Jurkat, Clone E6-1 (cell line): ENCODE measurements at regions not wholly inside any gene's neighbourhood (a gene's known extent, or its start where the extent isn't known, plus 50 kb on each side); places are given as distances from the start of the nearest gene placed in this dataset.
"Not testable (repeated sequence)": the region's sequence is repeated elsewhere in the genome, so short reads cannot be mapped to it uniquely, and the experiment has no call there.

Experiments
- DNase-seq: peaks from one replicate; pipeline ENCODE4 v3.0.0-alpha.2; 2011; ENCODE audit warnings: low read depth, low spot score
- H3K4me3 ChIP-seq: 2 replicates; pipeline ENCODE4 v1.5.1; 2011; ENCODE audit warnings: mild to moderate bottlenecking, low read length, control low read depth, moderate library complexity

DNA sequence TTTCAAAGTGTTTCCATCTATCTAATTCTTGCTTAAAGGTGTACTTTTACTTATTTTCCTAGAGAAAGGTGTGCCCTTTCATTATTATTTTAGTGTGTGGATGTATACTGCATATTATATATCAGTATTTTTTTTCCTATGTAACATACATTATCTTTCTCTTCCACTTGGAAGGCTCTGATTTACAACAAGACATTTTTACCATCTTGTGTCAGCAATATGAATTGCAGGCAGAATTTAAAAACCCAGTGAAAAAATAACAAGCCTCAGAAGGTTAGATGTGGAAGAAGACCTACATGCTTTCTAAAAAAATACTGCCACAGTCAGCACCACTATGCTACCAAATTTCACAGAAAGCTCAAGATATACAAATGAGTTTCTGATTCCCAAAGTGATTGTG, 327.7 kb upstream of the STEAP1 start:
- H3K4me3 ChIP-seq: no peak overlapping the region
- no peak for DNase-seq

- DNase-seq: no peak
- no peak overlapping the region for H3K4me3 ChIP-seq
Observed at GRCh38 chr7:89837515-89837914, 316.8 kb upstream of the STEAP1 start.

GRCh38 chr7:89839329-89839728, 314.9 kb upstream of the STEAP1 start:
- no peak overlapping the region for H3K4me3 ChIP-seq
- DNase-seq: no peak

- DNase-seq: no peak
- H3K4me3 ChIP-seq: no peak overlapping the region
Observed at GRCh38 chr7:89845952-89846351, 308.3 kb upstream of the STEAP1 start.

GRCh38 chr7:89849052-89849451, 305.2 kb upstream of the STEAP1 start:
- DNase-seq: no peak
- no peak overlapping the region for H3K4me3 ChIP-seq

- not testable (repeated sequence) for H3K4me3 ChIP-seq, DNase-seq
Observed at GRCh38 chr7:89857053-89857452, 297.2 kb upstream of the STEAP1 start.

DNA sequence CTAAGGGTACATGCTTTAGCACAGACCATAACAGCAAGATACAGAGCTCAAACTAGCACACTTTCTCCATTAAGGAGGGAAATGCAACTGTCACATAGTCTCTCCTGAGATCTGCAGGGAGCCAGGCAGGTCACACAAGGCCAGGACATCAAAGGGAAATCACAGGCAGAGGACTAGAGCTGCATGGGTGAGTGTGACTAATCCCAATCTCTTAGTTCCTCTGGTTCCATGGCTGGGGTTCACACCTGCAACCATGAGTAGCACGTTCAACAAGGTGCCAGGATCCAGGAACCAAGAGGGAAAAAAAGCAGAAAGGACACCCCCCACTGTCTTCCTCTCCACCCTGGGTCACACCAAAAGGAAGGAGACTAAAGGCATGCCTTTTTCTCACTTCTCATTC, 296.5 kb upstream of the STEAP1 start:
- no peak for DNase-seq
- no peak overlapping the region for H3K4me3 ChIP-seq

- no peak for DNase-seq
Observed at GRCh38 chr7:89887489-89887888, 266.8 kb upstream of the STEAP1 start.

DNA sequence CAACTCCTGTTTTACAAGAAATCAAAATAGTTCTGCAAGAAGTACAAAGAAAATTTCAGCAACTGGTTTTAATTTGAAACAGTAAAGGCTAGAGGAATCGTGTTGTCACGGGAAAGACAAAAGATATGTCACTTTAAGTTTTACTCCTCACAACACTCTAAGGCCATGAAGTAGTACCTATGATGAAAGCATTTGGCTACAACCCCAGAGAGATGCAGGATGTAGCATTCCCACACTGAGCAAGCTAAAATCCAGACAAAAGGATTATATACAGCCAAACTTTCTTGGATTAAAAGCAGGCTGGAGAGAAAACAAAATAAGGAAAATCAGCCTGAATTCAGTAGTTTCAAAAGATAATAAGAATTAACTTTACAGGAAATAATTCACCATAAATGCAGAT, 245.5 kb upstream of the STEAP1 start:
- DNase-seq: no peak
- no peak overlapping the region for H3K4me3 ChIP-seq

More at GRCh38 chr7:89887489-89887888, 266.8 kb upstream of the STEAP1 start:
- H3K4me3 ChIP-seq: no peak overlapping the region

GRCh38 chr7:89914711-89915110, 239.6 kb upstream of the STEAP1 start:
- no peak overlapping the region for H3K4me3 ChIP-seq
- no peak for DNase-seq

DNA sequence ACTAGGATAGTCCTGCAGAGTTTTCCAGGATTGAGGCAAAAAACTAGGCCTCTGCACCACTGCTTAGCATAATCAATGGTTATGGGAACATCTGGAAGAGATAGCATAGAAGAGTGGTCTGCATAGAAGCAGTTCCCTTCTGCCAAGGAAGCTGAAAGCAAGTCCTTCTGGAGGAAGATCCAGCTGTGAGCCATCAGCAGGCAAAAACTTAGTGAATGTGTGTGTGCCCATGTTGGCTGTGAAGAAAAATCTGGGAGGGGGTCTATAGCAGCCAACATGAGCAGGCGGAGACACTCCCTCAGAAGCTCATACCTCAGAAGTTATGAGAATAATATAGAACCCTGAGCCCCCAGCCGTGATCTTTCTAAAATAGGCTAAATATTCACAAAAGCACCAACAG, 228.1 kb upstream of the STEAP1 start:
- DNase-seq: no peak
- H3K4me3 ChIP-seq: no peak overlapping the region

DNA sequence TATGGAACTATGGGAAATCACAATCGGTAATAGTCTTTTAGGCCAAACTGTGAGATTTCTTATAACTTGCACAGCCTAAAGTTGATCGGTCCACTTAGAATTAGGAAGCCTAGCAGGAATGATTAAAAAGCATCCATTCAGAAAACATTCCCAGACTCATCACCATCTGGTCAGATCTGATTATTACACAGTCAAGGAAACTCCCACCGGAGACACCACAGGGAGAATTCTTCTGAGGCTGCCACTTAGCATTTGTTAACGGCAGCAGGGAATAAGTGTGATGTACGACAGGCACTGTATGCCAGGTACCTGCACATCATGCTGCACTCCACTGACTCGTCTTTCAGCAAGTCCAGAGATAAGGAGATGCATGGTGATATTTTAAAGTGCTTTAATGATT, 227.6 kb upstream of the STEAP1 start:
- DNase-seq: no peak
- H3K4me3 ChIP-seq: no peak overlapping the region

- no peak overlapping the region for H3K4me3 ChIP-seq
- DNase-seq: no peak
Observed at GRCh38 chr7:89927762-89928161, 226.5 kb upstream of the STEAP1 start.

GRCh38 chr7:89928451-89928850, 225.8 kb upstream of the STEAP1 start:
- DNase-seq: no peak
- no peak overlapping the region for H3K4me3 ChIP-seq

- no peak overlapping the region for H3K4me3 ChIP-seq
- DNase-seq: no peak
Observed at GRCh38 chr7:89934101-89934500, 220.2 kb upstream of the STEAP1 start.

GRCh38 chr7:89943525-89944050, 210.7 kb upstream of the STEAP1 start:
- no peak for DNase-seq

GRCh38 chr7:89958525-89959068, 195.7 kb upstream of the STEAP1 start:
- H3K4me3 ChIP-seq: no peak overlapping the region
- no peak for DNase-seq

More at GRCh38 chr7:89943525-89944050, 210.7 kb upstream of the STEAP1 start:
- no peak overlapping the region for H3K4me3 ChIP-seq

DNA sequence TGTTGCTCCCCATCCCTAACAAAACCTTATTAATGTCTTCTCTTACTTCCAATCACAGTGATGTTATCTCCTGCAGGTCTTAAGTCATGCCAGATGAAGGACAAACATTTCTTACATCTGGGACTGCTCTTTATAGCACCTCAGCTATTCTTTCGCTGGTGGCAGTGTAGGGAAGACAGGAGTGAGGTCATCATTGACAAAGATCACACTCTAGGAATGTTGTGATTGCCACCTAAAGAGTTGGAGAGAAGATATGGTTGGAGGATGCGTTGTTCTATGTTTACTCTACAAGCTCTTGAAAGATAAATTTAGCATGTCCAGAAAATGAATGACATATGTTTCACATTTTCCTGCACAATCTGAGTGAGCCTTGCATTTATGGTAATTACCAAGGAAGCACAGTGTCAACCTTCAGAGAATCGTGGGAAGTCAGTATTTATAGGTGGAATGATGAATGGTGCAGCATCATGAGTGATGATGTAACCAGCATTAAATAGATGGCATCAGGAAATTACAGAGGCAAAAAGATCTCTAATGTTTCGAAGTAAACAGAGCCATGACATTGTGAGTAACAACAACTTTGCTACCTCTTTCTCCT, 188.1 kb upstream of the STEAP1 start:
- no peak for DNase-seq
- H3K4me3 ChIP-seq: no peak overlapping the region

- no peak for DNase-seq
- no peak overlapping the region for H3K4me3 ChIP-seq
Observed at GRCh38 chr7:89975577-89975976, 178.7 kb upstream of the STEAP1 start.

DNA sequence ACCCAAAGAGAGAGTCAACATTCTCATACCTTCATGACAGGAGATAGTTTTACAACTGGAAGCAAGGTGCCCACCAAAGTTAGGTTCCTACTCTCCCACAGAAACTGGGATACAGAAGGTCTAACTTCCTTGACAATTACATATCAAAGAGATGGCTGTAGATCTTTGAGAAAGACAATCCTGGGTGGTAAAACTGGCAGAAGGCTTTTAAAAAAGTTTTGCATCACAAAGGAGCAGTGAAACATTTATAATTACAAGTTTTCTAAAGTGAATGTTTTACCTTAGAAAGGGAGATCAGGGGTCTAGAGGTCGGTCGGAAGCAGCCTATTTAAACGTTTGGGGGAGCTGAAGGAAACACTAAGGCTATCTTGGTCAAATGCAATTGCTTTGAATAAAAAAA, 166.6 kb upstream of the STEAP1 start:
- H3K4me3 ChIP-seq: no peak overlapping the region
- no peak for DNase-seq

DNA sequence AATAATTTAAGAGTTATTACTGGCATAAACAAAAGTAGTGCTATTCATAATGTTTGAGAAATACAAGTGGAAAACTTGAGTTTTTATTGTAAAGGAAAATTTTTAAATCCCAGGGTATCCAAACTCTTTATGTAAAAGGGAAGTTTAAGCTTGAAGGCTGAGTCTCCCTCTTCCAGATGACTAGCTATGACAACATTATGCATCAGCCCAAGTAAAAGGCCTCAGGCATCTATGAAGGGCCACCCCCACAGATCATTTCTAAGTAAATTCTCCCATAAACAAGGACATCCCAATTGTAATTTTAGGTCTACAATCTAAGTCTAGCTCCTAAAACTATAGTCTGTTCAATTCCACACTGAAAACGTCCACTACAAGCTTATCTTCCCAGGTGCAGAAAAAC, 166.2 kb upstream of the STEAP1 start:
- no peak overlapping the region for H3K4me3 ChIP-seq
- no peak for DNase-seq
